ENCODE measurements at regions not wholly inside any gene's neighbourhood (a gene's known extent, or its start where the extent isn't known, plus 50 kb on each side); places are given as distances from the start of the nearest gene placed in this dataset.
A peak's percentile ranks its signal among the peaks of the same experiment; 100 is the strongest.

DNA sequence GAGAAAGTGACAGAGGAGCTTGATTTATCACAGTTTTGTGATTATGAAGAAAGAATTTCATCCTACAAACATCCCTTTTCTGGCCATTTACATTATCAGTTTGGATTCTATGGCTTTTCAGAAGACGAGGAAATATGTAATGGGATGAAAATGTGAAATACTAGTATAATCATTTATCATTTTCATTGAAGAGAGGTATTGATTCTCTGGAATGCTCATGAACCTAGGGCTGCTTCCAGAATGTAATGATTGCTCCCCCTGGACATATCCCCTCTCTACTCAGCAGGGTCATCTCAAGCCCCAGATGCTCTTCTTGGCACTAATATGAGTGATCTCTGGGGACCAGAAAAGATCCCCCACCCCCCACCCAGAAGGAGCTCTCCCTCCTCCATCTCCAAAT lies 106.7 kb upstream of the ZNF618 start:
- Histone ChIP-seq H3K36me3 (ENCODE audit: control insufficient read depth, insufficient read depth, low read length) (no peaks in the 10 kb centered on the region), H3K4me3 (ENCODE audit: low read depth, low read length) (no peak overlapping the region), H3K27me3 (ENCODE audit: control insufficient read depth, insufficient read depth, low read length) (peaks cover 14% of the 10 kb centered on the region)
- no peak for DNase-seq (ENCODE audit: low read depth)
- ChIA-PET CTCF (interaction anchor here (0.7 kb wide), 1 partner anchor 358 kb away, joined by 4 read pairs; no protein-coding TSS in a partner anchor), POLR2A (no interaction called here)
- TF ChIP-seq, protein P1, sequence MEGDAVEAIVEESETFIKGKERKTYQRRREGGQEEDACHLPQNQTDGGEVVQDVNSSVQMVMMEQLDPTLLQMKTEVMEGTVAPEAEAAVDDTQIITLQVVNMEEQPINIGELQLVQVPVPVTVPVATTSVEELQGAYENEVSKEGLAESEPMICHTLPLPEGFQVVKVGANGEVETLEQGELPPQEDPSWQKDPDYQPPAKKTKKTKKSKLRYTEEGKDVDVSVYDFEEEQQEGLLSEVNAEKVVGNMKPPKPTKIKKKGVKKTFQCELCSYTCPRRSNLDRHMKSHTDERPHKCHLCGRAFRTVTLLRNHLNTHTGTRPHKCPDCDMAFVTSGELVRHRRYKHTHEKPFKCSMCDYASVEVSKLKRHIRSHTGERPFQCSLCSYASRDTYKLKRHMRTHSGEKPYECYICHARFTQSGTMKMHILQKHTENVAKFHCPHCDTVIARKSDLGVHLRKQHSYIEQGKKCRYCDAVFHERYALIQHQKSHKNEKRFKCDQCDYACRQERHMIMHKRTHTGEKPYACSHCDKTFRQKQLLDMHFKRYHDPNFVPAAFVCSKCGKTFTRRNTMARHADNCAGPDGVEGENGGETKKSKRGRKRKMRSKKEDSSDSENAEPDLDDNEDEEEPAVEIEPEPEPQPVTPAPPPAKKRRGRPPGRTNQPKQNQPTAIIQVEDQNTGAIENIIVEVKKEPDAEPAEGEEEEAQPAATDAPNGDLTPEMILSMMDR (IDR thresholded peaks at IDR 0.05; ENCODE audit: insufficient read depth, low read depth, low read length), result no peak

DNA sequence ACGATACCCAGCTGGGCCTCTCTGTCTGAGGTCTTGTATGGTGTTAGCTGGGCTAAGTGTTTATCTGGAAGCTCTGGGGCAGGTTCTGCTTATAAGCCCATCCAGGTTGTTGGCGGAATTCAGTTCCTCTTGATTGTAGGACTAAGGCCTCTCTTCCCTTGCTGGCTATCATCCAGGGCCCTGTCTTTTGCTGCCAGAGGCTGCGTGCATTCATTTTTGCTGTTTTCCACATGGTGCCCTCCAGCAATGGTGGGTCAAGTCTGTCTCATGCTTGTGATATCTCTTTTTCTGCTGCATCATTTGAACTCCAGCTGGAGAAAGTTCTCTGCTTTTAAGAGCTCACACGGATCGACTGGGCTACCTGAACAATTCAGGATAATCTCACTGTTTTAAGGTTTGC lies 105.7 kb upstream of the ZNF618 start:
- no peaks in the 10 kb centered on the region for H3K36me3 ChIP-seq (ENCODE audit: control insufficient read depth, insufficient read depth, low read length)
- POLR2A ChIA-PET, result no interaction called here
- DNase-seq (ENCODE audit: low read depth), result no peak
- TF ChIP-seq, protein P1 (IDR thresholded peaks at IDR 0.05; ENCODE audit: insufficient read depth, low read depth, low read length), result no peak
- no peak overlapping the region for H3K4me3 ChIP-seq (ENCODE audit: low read depth, low read length)
- peaks cover 17% of the 10 kb centered on the region for H3K27me3 ChIP-seq (ENCODE audit: control insufficient read depth, insufficient read depth, low read length)
- CTCF ChIA-PET, result interaction anchor here (1.4 kb wide), 1 partner anchor 37 kb away, joined by 3 read pairs; no protein-coding TSS in a partner anchor

DNA sequence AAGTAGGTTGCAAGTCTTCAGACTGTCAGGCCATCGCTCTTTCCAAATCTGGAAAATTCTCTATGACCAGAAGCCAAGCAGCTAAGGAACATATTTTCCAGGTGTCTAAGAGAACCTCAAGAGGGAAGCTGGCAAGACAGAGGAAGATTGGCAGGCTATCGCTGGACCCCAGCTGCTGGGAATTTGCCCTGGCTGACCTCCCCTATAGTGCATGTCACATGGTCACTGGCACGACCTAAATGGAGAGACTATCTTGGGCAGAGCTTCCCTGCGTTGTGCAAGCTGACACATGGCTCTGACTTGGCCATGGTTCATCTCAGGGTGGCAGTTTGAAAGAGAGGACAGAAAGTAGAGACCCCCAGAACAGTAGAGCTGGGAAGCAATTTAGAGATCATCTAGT lies 104.9 kb upstream of the ZNF618 start:
- CTCF ChIA-PET, result interaction anchor here (1.4 kb wide), 1 partner anchor 37 kb away, joined by 3 read pairs; no protein-coding TSS in a partner anchor

DNA sequence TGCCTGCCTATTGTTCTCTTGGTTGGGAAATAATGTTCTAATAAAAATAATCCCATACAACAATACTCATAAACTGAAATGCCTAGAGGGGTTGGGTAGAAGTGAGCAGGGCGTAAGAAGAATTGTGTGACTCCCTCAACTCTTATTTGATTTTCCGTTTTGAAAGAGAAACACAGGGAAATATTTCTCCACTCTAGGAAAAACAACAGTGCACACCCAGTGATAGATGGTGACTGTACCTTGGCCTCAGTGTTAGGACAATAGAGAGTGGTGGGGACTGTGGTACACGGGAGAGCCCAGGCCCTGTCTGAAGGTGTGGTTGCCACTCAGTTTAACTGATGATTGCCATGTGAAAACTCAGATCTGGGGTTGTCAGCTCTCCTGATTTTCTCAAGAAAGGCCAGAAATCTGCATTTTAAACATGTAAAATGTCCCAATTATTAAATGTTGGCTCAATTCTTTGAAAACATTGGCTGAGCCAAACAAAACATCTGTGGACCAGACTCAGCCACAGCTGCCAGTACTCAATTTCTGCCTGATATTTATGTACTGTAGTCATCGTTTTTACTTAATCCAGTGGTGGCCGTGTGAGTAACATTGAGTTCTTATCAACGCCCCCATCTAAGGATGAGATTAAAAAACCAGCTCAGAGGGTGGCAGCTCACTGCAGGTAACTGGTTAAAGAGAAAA lies 103.8 kb upstream of the ZNF618 start:
- DNase-seq (ENCODE audit: low read depth), result peak; percentile 21
- ChIA-PET POLR2A (no interaction called here), CTCF (interaction anchor here (0.6 kb wide), 1 partner anchor 50 kb away, joined by 4 read pairs; no protein-coding TSS in a partner anchor)
- H3K27me3 ChIP-seq (ENCODE audit: control insufficient read depth, insufficient read depth, low read length), result peaks cover 21% of the 10 kb centered on the region
- TF ChIP-seq, protein P1 (IDR thresholded peaks at IDR 0.05; ENCODE audit: insufficient read depth, low read depth, low read length), result no peak
- H3K4me3 ChIP-seq (ENCODE audit: low read depth, low read length), result no peak overlapping the region
- H3K36me3 ChIP-seq (ENCODE audit: control insufficient read depth, insufficient read depth, low read length), result no peaks in the 10 kb centered on the region

More for the DNA sequence above, 104.9 kb upstream of the ZNF618 start:
- Histone ChIP-seq H3K4me3 (ENCODE audit: low read depth, low read length) (no peak overlapping the region), H3K36me3 (ENCODE audit: control insufficient read depth, insufficient read depth, low read length) (no peaks in the 10 kb centered on the region), H3K27me3 (ENCODE audit: control insufficient read depth, insufficient read depth, low read length) (peaks cover 18% of the 10 kb centered on the region)
- POLR2A ChIA-PET, result no interaction called here
- TF ChIP-seq, protein P1 (IDR thresholded peaks at IDR 0.05; ENCODE audit: insufficient read depth, low read depth, low read length), result no peak
- no peak for DNase-seq (ENCODE audit: low read depth)

DNA sequence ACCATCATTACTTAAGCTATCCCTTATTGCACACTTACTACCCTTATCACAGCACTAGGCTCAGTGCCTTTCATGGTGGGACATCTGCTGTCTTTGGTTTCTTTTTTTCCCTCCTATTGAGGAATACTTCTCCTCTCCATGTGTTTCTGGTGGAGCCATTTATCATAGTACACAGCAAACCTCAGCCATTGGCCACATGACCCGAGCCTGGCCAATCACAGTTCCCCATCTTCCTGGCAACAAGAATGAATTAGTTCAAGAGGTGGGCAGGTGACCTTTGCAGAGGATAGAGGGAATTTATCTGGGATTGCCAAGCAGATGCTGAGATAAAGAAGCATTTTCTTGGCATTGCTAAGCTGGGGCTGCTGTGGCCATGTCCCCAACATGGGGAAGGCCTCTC lies 101.1 kb upstream of the ZNF618 start:
- ChIA-PET POLR2A (no interaction called here), CTCF (no interaction called here)
- Histone ChIP-seq H3K4me3 (ENCODE audit: low read depth, low read length) (no peak overlapping the region), H3K36me3 (ENCODE audit: control insufficient read depth, insufficient read depth, low read length) (no peaks in the 10 kb centered on the region), H3K27me3 (ENCODE audit: control insufficient read depth, insufficient read depth, low read length) (peaks cover 17% of the 10 kb centered on the region)
- DNase-seq (ENCODE audit: low read depth), result no peak
- TF ChIP-seq, protein P1 (IDR thresholded peaks at IDR 0.05; ENCODE audit: insufficient read depth, low read depth, low read length), result no peak

All from BJ (cell line).